ENCODE measurements at regions not wholly inside any gene's neighbourhood (a gene's known extent, or its start where the extent isn't known, plus 50 kb on each side); places are given as distances from the start of the nearest gene placed in this dataset.
"Not testable (repeated sequence)": the region's sequence is repeated elsewhere in the genome, so short reads cannot be mapped to it uniquely, and the experiment has no call there.

DNA sequence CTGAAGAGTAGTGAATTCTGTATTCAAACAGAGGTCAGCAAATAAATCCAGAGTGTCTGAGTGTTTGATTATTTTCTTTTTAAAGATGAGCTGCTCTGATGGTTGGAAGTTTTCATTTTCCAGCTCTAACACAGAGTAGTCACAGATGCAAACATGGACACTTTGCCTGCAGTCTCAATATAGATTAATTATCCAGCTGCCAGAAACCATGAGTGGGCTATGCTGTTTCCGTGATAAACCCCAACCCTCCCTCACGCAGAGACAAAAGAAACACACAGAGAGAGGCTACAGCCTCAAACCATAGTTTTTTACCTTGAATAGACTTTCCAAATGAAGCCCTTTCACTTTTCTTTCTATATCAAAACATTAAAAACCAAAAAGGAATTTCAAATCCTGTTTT is 884.7 kb downstream of the DIAPH3 start:
- DNase-seq (no peak), ATAC-seq (replicated peaks in 1 of 4) (no peak)
- Histone ChIP-seq H3K27ac (ENCODE audit: low read length) (no peak overlapping the region), H3K9me3 (no peaks in the 10 kb centered on the region), H3K4me1 (ENCODE audit: control insufficient read depth in 1 of 2, extremely low read depth in 1 of 2, insufficient read depth in 2 of 2, low read length in 2 of 2) (no peaks in the 10 kb centered on the region), H3K36me3 (ENCODE audit: control insufficient read depth in 2 of 2, extremely low read depth in 1 of 2, insufficient read depth in 1 of 2, low read length in 1 of 2) (no peaks in the 10 kb centered on the region), H3K4me3 (ENCODE audit: control insufficient read depth in 1 of 2, extremely low read depth in 1 of 2, low read length in 1 of 2) (no peak overlapping the region), H3K27me3 (replicated peaks in 1 of 2; ENCODE audit: control insufficient read depth in 2 of 2, extremely low read depth in 1 of 2, insufficient read depth in 2 of 2, low read length in 1 of 2) (no peaks in the 10 kb centered on the region)
- POLR2A ChIA-PET: no interaction called here
- peaks cover 0 to 4% of the 10 kb centered on the region in 2 donors for H3K27me3 Mint-ChIP-seq
- H3K4me1 Mint-ChIP-seq: no peaks in the 10 kb centered on the region
- no peak overlapping the region for H3K27ac Mint-ChIP-seq
- no peaks in the 10 kb centered on the region for H3K36me3 Mint-ChIP-seq
- WGBS (ENCODE audit: insufficient coverage): 76% methylated on average over 2 of the region's 2 CpGs
- CTCF ChIA-PET: no interaction called here
- peaks cover 0 to under 1% (median 0%) of the 10 kb centered on the region in 3 donors for H3K9me3 Mint-ChIP-seq
- H3K4me3 Mint-ChIP-seq: no peak overlapping the region

DNA sequence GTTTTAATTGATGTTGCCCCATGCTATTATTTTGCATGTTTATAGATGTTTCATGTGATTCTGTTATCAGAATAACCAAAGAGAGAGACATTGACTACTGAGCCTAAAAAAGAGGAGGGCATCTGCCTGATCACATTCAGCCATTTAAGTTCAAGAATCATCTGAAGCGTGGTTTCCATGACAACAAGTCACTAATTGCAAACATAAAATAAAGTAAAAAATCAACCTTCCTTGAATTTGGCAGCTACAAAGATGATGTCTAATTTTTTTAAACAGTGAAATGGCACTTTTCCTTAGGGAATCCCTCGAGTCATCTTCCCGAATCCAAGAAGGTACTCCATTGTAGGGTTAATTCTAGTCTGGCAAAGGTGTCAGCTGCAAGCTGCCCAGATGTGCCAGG is 884.2 kb downstream of the DIAPH3 start:
- Mint-ChIP-seq H3K36me3 (no peaks in the 10 kb centered on the region), H3K4me3 (no peak overlapping the region), H3K27me3 (peaks cover 0 to 4% of the 10 kb centered on the region in 2 donors), H3K27ac (no peak overlapping the region), H3K4me1 (no peaks in the 10 kb centered on the region), H3K9me3 (peaks cover 0 to 5% (median 0%) of the 10 kb centered on the region in 3 donors)
- no peaks in the 10 kb centered on the region for H3K27me3 ChIP-seq (replicated peaks in 1 of 2; ENCODE audit: control insufficient read depth in 2 of 2, extremely low read depth in 1 of 2, insufficient read depth in 2 of 2, low read length in 1 of 2)
- no peak overlapping the region for H3K27ac ChIP-seq (ENCODE audit: low read length)
- no peak overlapping the region for H3K4me3 ChIP-seq (ENCODE audit: control insufficient read depth in 1 of 2, extremely low read depth in 1 of 2, low read length in 1 of 2)
- ATAC-seq (replicated peaks in 1 of 4): no peak
- H3K9me3 ChIP-seq: no peaks in the 10 kb centered on the region
- no peak for DNase-seq
- POLR2A ChIA-PET: no interaction called here
- WGBS (ENCODE audit: insufficient coverage): 60% methylated on average over 1 of the region's 3 CpGs
- no peaks in the 10 kb centered on the region for H3K4me1 ChIP-seq (ENCODE audit: control insufficient read depth in 1 of 2, extremely low read depth in 1 of 2, insufficient read depth in 2 of 2, low read length in 2 of 2)
- no peaks in the 10 kb centered on the region for H3K36me3 ChIP-seq (ENCODE audit: control insufficient read depth in 2 of 2, extremely low read depth in 1 of 2, insufficient read depth in 1 of 2, low read length in 1 of 2)
- CTCF ChIA-PET: interaction anchor here in 1 of 2 donors (0.5 kb wide), 1 partner anchor 153 kb away, joined by 5 read pairs; no protein-coding TSS in a partner anchor

DNA sequence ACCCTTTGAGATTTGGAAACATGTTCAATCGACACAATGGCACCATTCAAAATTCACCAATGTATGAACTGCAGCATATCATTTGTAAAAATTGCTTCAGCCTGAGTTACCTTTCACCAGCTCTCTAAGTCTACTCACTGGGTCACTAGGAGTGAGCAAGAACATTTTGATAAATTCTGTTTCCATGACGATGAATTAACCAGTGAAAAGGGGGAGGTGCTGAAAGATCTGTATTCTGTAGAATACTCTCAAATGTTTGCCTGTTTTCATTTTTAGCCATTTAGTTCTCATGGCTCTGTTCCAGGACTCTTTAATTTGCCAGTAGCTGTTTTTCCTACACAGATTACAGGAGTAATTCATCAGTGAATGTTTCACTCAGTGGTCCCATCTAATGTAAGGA is 883.4 kb downstream of the DIAPH3 start:
- H3K27ac ChIP-seq (ENCODE audit: low read length): no peak overlapping the region
- no peaks in the 10 kb centered on the region for H3K36me3 Mint-ChIP-seq
- no peaks in the 10 kb centered on the region for H3K36me3 ChIP-seq (ENCODE audit: control insufficient read depth in 2 of 2, extremely low read depth in 1 of 2, insufficient read depth in 1 of 2, low read length in 1 of 2)
- H3K4me1 ChIP-seq (ENCODE audit: control insufficient read depth in 1 of 2, extremely low read depth in 1 of 2, insufficient read depth in 2 of 2, low read length in 2 of 2): no peaks in the 10 kb centered on the region
- no peak overlapping the region for H3K27ac Mint-ChIP-seq
- ChIA-PET POLR2A (no interaction called here), CTCF (no interaction called here)
- no CpG with 5 or more reads among the region's 2 CpGs for WGBS (ENCODE audit: insufficient coverage)
- peaks cover 0 to 5% (median 0%) of the 10 kb centered on the region in 3 donors for H3K9me3 Mint-ChIP-seq
- H3K27me3 Mint-ChIP-seq: peaks cover 0 to 4% of the 10 kb centered on the region in 2 donors
- H3K4me3 ChIP-seq (ENCODE audit: control insufficient read depth in 1 of 2, extremely low read depth in 1 of 2, low read length in 1 of 2): no peak overlapping the region
- H3K4me3 Mint-ChIP-seq: no peak overlapping the region
- H3K9me3 ChIP-seq: no peaks in the 10 kb centered on the region
- ATAC-seq (replicated peaks in 1 of 4) (no peak), DNase-seq (no peak)
- no peaks in the 10 kb centered on the region for H3K27me3 ChIP-seq (replicated peaks in 1 of 2; ENCODE audit: control insufficient read depth in 2 of 2, extremely low read depth in 1 of 2, insufficient read depth in 2 of 2, low read length in 1 of 2)
- H3K4me1 Mint-ChIP-seq: no peaks in the 10 kb centered on the region

DNA sequence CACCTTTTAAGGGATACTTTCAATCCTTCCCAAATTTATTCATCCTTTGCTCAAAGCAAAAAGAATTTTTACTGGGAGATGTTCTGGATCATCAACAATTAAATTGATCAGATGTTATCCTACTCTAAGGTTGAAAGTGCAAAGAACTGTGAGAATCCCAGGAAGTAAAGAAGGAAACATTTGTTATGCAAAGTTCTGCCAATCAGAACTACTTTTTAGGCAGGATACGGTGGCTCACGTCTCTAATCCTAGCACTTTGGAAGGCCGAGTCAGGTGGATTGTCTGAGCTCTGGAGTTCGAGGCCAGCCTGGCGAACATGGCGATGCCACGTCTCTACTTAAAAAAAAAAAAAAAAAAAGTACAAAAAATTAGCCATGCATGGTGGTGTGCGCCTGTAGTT is 882.3 kb downstream of the DIAPH3 start:
- CTCF ChIA-PET: interaction anchor here in 1 of 2 donors (0.6 kb wide), 1 partner anchor 33 kb away, joined by 4 read pairs; no protein-coding TSS in a partner anchor
- POLR2A ChIA-PET: no interaction called here
- H3K36me3 ChIP-seq (ENCODE audit: control insufficient read depth in 2 of 2, extremely low read depth in 1 of 2, insufficient read depth in 1 of 2, low read length in 1 of 2): no peaks in the 10 kb centered on the region
- Mint-ChIP-seq H3K9me3 (peaks cover 0 to 5% (median 0%) of the 10 kb centered on the region in 3 donors), H3K4me1 (no peaks in the 10 kb centered on the region), H3K27me3 (peaks cover 0 to 4% of the 10 kb centered on the region in 2 donors), H3K4me3 (no peak overlapping the region), H3K27ac (no peak overlapping the region), H3K36me3 (no peaks in the 10 kb centered on the region)
- H3K4me1 ChIP-seq (ENCODE audit: control insufficient read depth in 1 of 2, extremely low read depth in 1 of 2, insufficient read depth in 2 of 2, low read length in 2 of 2): no peaks in the 10 kb centered on the region
- WGBS (ENCODE audit: insufficient coverage): 88% methylated on average over 3 of the region's 8 CpGs
- ATAC-seq (replicated peaks in 1 of 4) (no peak), DNase-seq (no peak)
- no peak overlapping the region for H3K27ac ChIP-seq (ENCODE audit: low read length)
- no peak overlapping the region for H3K4me3 ChIP-seq (ENCODE audit: control insufficient read depth in 1 of 2, extremely low read depth in 1 of 2, low read length in 1 of 2)
- no peaks in the 10 kb centered on the region for H3K27me3 ChIP-seq (replicated peaks in 1 of 2; ENCODE audit: control insufficient read depth in 2 of 2, extremely low read depth in 1 of 2, insufficient read depth in 2 of 2, low read length in 1 of 2)
- no peaks in the 10 kb centered on the region for H3K9me3 ChIP-seq

DNA sequence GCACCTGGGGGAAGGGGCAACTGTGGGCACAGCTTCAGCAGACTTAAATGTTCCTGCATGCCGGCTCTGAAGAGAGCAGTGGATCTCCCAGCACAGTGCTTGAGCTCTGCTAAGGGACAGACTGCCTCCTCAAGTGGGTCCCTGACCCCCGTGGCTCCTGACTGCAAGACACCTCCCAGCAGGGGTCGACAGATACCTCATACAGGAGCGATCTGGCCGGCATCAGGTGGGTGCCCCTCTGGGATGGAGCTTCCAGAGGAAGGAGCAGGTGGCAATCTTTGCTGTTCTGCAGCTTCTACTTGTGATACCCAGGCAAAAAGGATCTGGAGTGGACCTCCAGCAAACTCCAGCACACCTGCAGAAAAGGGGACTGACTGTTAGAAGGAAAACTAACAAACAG is 871.5 kb downstream of the DIAPH3 start:
- H3K36me3 ChIP-seq (ENCODE audit: control insufficient read depth in 2 of 2, extremely low read depth in 1 of 2, insufficient read depth in 1 of 2, low read length in 1 of 2); H3K4me3 ChIP-seq (ENCODE audit: control insufficient read depth in 1 of 2, extremely low read depth in 1 of 2, low read length in 1 of 2); ATAC-seq (replicated peaks in 1 of 4); H3K36me3 Mint-ChIP-seq; H3K4me1 ChIP-seq (ENCODE audit: control insufficient read depth in 1 of 2, extremely low read depth in 1 of 2, insufficient read depth in 2 of 2, low read length in 2 of 2); H3K4me1 Mint-ChIP-seq; H3K27me3 ChIP-seq (replicated peaks in 1 of 2; ENCODE audit: control insufficient read depth in 2 of 2, extremely low read depth in 1 of 2, insufficient read depth in 2 of 2, low read length in 1 of 2); POLR2A ChIA-PET; H3K27ac ChIP-seq (ENCODE audit: low read length); CTCF ChIA-PET; H3K27me3 Mint-ChIP-seq; H3K9me3 ChIP-seq; H3K27ac Mint-ChIP-seq; DNase-seq; H3K4me3 Mint-ChIP-seq: not testable (repeated sequence)
- H3K9me3 Mint-ChIP-seq: peaks cover 0 to 13% (median 5%) of the 10 kb centered on the region in 3 donors
- 62% methylated on average over 5 of the region's 5 CpGs for WGBS (ENCODE audit: insufficient coverage)

DNA sequence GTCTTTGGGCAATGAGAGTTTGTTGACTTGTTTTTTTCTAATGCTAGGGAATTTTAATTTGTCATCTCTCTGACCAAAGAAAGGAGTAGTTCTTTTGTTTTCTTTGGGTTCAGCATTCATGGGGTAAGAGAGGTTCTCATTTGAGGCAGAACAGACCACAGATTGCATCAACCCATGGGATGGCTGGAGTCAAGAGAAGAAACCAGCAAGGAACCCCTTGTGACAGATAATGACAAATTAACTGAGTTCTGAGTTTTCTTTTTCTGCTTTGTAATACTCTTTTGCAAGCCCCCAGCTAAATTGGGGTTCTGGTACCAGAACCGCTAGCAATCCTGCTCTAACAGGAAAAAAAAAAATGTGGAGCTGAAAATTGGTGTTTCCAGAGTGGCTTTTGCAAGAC is 864.1 kb downstream of the DIAPH3 start:
- Histone ChIP-seq H3K4me1 (ENCODE audit: control insufficient read depth in 1 of 2, extremely low read depth in 1 of 2, insufficient read depth in 2 of 2, low read length in 2 of 2) (no peaks in the 10 kb centered on the region), H3K27ac (ENCODE audit: low read length) (no peak overlapping the region), H3K36me3 (ENCODE audit: control insufficient read depth in 2 of 2, extremely low read depth in 1 of 2, insufficient read depth in 1 of 2, low read length in 1 of 2) (no peaks in the 10 kb centered on the region), H3K9me3 (no peaks in the 10 kb centered on the region), H3K27me3 (replicated peaks in 1 of 2; ENCODE audit: control insufficient read depth in 2 of 2, extremely low read depth in 1 of 2, insufficient read depth in 2 of 2, low read length in 1 of 2) (no peaks in the 10 kb centered on the region), H3K4me3 (ENCODE audit: control insufficient read depth in 1 of 2, extremely low read depth in 1 of 2, low read length in 1 of 2) (no peak overlapping the region)
- Mint-ChIP-seq H3K4me3 (no peak overlapping the region), H3K4me1 (no peaks in the 10 kb centered on the region), H3K27ac (no peak overlapping the region), H3K9me3 (peaks cover 0 to 6% (median 0%) of the 10 kb centered on the region in 3 donors), H3K36me3 (no peaks in the 10 kb centered on the region), H3K27me3 (no peaks in the 10 kb centered on the region)
- WGBS (ENCODE audit: insufficient coverage): 86% methylated on average over 1 of the region's 1 CpG
- ChIA-PET CTCF (no interaction called here), POLR2A (no interaction called here)
- ATAC-seq (replicated peaks in 1 of 4) (no peak), DNase-seq (no peak)

Measured in T-cell (primary cell).